HG02642 (cell line): ENCODE measurements at regions not wholly inside any gene's neighbourhood (a gene's known extent, or its start where the extent isn't known, plus 50 kb on each side); places are given as distances from the start of the nearest gene placed in this dataset.
"Not testable (repeated sequence)": the region's sequence is repeated elsewhere in the genome, so short reads cannot be mapped to it uniquely, and the experiment has no call there.

Source experiments
- ATAC-seq: cut with Tn5 transposase; IDR thresholded peaks from one replicate; pipeline ENCODE4 v1.9.1; 2021; ENCODE audit warnings: mild to moderate bottlenecking; ENCODE audit not compliant: unreplicated experiment, poor library complexity

DNA sequence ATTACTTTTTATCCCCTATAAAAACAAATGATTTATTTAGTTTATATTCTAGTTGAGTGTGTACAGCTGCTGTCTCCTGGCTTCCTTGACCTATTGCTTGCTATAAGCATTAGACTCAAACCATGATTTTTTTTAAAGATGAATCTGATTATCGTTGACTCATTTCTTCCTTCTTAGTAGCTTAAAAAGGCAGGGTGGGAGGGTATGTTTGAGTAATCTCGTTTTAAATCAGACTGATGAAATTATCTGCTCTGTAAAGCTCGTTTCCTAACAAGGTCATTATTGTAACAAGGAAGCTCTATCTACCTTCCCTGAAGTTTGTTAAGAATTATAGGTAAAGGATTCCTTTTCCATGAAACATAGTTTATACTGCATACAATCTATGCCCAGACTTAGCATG, 276.3 kb upstream of the KCND2 start:
- no peak for ATAC-seq

- ATAC-seq, result no peak
Measured at GRCh38 chr7:119999738-120000475, 273.1 kb upstream of the KCND2 start.

- no peak for ATAC-seq
Measured at GRCh38 chr7:120005720-120006119, 267.3 kb upstream of the KCND2 start.

- not testable (repeated sequence) for ATAC-seq
Measured at GRCh38 chr7:120014301-120014700, 258.7 kb upstream of the KCND2 start.

DNA sequence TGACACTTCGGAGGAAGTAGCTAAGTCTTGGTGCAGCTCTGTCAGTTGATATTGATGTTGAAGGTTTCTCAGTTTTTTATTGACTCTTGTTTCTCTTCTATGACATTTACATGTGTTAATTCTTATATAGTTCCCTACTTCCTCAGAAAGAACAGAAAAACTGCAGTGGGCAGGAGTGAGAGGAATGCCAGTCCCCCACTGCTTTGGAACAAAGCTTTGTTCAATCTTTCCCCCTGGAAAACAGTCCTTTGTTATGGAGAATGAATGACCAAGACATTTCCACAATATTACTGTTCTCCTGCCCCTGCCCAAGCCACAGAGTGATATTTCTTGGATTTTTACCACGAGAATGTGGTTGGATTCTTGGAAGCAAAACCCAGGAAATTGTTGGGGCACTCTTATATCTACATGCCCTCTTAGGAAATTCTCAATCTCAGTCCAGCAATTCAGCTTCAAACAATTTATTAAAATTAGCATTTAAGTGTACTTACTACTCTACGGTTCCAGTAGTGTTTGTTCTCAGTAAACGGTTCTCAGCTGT, 258.0 kb upstream of the KCND2 start:
- ATAC-seq, result no peak

GRCh38 chr7:120021085-120021484, 251.9 kb upstream of the KCND2 start:
- no peak for ATAC-seq

GRCh38 chr7:120023494-120024167, 249.3 kb upstream of the KCND2 start:
- ATAC-seq, result no peak

- ATAC-seq, result no peak
Measured at GRCh38 chr7:120028636-120029035, 244.3 kb upstream of the KCND2 start.

DNA sequence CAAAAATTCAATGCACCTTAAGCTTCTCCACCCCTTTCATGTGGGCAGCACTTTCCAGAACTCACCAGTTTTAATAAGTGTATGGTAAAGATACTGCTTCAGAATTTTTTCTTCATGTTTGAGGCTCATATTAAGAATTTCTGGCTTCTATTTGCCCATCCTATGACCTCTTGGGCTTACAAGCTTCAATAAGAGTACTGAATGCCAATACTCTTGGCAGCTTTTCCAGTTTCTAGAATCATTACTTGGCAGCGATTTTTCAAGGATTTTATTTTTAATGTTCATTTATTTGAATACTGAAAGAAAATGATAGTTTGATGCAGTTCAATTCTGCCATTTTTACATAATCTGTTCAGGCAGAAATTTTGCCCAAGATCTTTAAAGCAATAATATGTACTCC, 242.1 kb upstream of the KCND2 start:
- no peak for ATAC-seq

- no peak for ATAC-seq
Measured at GRCh38 chr7:120033114-120033513, 239.9 kb upstream of the KCND2 start.

GRCh38 chr7:120039138-120039537, 233.8 kb upstream of the KCND2 start:
- ATAC-seq, result no peak

DNA sequence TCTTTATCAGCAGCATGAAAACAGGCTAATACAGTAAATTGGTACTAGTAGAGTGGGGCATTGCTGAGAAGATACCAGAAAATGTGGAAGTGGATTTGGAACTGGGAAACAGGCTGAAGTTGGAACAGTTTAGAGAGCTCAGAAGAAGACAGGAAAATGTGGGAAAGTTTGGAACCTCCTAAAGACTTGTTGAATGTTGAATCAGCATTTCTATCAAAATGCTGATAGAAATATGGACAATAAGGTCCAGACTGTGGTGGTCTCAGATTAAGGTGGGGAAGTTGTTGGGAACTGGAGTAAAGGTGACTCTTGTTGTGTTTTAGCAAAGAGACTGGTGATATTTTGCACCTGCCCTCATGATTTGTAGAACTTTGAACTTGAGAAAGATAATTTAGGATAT, 231.2 kb upstream of the KCND2 start:
- no peak for ATAC-seq

DNA sequence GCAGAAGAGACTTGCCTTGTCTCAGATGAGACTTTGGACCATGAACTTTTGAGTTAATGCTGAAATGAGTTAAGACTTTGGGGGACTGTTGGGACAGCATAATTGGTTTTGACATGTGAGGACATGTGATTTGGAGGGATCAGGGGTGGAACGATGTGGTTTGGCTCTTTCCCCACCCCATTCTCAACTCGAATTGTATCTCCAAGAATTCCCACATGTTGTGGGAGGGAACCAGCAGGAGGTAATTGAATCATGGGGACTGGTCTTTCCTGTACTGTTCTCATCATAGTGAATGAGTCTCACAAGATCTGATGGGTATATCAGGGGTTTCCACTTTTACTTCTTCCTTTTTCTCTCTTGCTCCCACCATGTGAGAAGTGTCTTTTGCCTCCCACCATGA, 229.7 kb upstream of the KCND2 start:
- no peak for ATAC-seq

GRCh38 chr7:120052884-120053382, 220.0 kb upstream of the KCND2 start:
- no peak for ATAC-seq

DNA sequence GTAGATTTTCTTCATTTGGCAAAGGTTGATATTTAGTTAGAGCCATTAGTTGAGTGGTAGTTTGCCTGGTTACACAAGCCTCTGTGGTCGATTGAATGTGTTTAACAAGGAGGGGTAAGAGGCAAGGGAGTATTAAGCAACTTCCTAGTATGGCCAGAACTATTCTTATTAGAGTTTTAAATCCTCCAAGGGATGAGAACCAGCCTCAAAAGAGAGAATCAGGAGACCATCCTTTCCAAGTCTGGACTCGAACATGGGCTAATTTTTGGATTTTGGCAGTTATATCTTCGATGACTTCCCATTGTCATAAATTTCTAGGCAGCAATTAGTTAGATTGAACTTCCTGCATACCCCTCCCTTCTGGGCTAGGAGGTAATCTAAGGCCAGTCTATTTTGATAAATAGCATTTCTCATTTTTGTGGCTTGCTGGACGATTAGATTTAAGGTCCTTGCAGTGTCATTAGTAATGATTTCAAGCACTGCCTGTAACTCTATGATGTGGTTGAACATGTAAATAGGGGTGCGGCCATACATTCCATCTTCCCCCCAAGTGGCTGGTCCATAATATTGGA, 219.5 kb upstream of the KCND2 start:
- ATAC-seq, result no peak

DNA sequence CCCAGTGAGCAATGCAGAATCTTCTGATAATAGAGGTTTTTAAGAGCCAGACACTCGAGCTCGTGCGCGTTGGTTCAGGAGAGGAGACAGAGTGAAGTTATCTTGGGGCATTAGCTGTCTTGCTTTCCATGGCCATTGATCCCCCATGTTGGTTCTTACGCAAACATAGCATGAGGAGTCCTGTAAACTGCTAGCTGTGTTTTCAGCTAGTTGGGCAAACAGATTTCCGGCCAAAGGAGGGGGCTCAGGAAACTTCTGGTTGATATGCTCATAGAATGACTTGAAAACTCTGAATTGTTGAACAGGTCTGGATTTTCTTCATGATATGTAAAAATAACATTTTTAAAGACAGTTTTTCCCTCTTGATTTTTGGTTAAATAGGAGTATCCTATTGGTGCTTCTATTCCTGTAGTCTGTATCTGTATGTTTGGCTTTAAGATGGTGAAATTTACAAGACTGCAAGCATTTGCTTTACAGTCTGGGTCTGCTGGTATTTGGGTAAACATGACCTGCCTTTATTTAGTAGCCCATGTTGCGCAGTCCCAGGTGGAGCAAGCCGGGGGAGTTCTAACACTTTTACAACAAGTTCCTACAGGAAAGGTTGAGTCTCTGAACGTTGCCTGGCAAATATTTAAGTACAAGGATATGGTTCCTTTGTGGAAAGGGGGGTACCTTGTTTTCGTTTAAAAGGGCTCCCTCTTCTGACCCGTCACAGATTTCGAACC, 218.4 kb upstream of the KCND2 start:
- ATAC-seq, result no peak

DNA sequence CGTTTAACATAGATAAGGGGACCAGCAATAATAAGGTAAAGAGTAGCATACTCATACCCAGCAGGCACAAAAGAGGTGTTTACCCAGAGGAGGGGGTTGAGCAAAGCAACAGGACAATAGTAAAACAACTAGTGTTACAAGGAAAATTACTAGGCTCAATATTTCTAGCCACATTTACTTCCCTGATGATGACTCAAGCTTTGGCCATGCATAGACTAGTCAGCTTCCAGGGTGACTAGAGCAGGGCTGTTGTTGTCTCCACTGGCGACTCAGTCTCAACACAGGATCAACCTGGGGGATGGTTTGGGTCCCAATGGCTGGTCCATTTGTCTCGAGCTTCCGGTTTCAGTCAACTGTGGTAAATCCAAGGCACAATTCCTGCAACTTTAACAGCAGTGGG, 217.7 kb upstream of the KCND2 start:
- ATAC-seq, result no peak

- ATAC-seq, result no peak
Measured at GRCh38 chr7:120056227-120056626, 216.7 kb upstream of the KCND2 start.

DNA sequence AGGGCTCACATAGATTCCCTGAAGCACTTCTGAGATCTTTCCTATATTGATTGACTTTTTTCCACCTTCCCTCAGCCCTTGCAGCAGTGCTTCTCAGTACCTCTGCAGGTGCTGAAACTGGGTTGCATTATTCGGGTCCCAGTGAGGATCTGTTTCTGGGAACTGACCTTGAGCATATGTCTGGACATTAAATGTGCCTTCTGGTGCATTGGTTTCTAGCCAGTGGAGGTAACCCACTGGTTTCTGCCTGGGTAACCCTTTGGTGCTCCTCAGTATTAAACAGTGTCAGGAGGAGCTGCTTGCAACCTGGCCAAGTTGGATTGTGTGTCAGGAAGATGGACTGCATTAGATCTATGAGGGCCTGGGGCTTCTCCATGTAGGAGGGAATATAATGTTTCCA, 213.3 kb upstream of the KCND2 start:
- ATAC-seq, result no peak

- ATAC-seq, result no peak
Measured at GRCh38 chr7:120060281-120060680, 212.7 kb upstream of the KCND2 start.

DNA sequence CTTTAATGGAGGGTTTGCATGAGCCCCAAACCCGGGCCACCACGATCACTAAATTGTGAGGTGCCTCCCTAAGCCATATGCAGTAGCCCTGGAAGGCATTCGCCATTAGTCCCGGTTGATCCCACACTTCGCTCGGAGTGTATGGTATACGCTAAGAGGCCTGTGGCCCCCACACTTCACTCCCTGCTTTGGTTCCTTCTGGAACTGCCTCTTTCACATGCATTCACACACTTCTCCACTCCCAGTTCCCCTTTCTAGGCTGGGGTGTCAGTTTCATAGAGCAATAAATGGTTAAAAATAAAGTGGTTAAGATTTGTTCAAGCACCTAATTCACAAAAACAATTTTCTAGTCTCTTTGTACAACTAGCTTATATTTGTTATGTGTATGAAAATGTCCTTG, 212.1 kb upstream of the KCND2 start:
- ATAC-seq, result no peak
